ENCODE measurements at regions not wholly inside any gene's neighbourhood (a gene's known extent, or its start where the extent isn't known, plus 50 kb on each side); places are given as distances from the start of the nearest gene placed in this dataset.

DNA sequence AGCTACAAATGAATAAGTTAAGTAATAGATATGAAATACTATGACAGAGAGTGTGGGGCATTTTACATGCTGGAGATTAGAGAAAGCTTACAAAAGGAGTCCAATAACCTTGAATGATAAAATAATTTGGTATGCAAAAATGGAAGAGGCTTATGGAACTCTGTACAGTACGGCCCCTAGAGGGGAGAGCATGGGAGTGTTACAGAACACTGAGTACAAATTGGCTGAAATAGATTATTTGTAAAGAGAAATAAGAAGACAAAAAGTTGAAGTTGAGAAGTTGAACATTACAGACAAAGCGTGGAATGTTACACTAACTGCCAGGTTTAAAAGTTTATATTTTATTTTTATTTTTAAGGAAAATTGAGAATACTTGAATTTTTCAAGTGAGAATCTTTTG is 192.1 kb upstream of the DOK6 start:
- H3K27ac ChIP-seq (ENCODE audit: low read depth), result no peak overlapping the region
- no peaks in the 10 kb centered on the region for H3K36me3 ChIP-seq (ENCODE audit: insufficient read depth)
- no peak overlapping the region for H3K27ac Mint-ChIP-seq
- no peaks in the 10 kb centered on the region for H3K36me3 Mint-ChIP-seq (ENCODE audit: low read depth)
- no peaks in the 10 kb centered on the region for H3K9me2 ChIP-seq (ENCODE audit: insufficient read depth)
- H3K27me3 Mint-ChIP-seq (ENCODE audit: insufficient read depth, low read depth, poor library complexity), result no peaks in the 10 kb centered on the region
- H3K4me1 ChIP-seq (ENCODE audit: insufficient read depth), result peaks cover 25% of the 10 kb centered on the region
- no peaks in the 10 kb centered on the region for H3K9me3 Mint-ChIP-seq
- no peak overlapping the region for H3K4me2 ChIP-seq
- H4K20me1 ChIP-seq (replicated peaks; ENCODE audit: insufficient read depth), result no peaks in the 10 kb centered on the region
- DNase-seq (ENCODE audit: low spot score) (no peak), ATAC-seq (no peak)
- H3K4me1 Mint-ChIP-seq, result peaks cover 30% of the 10 kb centered on the region
- TF ChIP-seq CREB1 (CRISPR knock-in tag; IDR thresholded peaks at IDR 0.05; ENCODE audit: low read depth), result no peak
- TF ChIP-seq NANOG (IDR thresholded peaks at IDR 0.05; ENCODE audit: borderline replicate concordance), result no peak
- H3K79me2 ChIP-seq (replicated peaks; ENCODE audit: insufficient read depth), result no peaks in the 10 kb centered on the region
- no peak overlapping the region for H2AFZ ChIP-seq
- no peaks in the 10 kb centered on the region for H3F3A ChIP-seq (replicated peaks; ENCODE audit: low read depth)
- H3K4me3 ChIP-seq, result no peak overlapping the region
- H3K4me3 Mint-ChIP-seq, result no peak overlapping the region
- H3K27me3 ChIP-seq (ENCODE audit: insufficient read depth), result no peaks in the 10 kb centered on the region

DNA sequence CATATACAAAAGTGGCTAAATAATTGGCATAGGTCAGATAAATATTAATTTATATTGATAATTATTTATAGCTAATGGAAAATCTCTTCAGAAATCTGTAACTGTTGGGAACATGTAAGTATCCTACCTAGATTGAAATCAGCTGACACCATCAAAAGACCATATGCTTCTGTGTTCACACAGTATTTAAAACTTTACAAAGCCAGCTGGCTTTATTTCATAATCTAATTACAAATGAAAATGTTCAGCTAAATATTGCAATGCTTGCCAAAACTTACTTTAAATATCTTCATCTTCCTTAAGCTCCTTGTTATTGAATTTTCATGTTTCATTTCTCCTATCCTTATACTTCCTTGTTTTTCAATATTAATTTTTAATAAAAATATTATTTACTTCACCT is 190.9 kb upstream of the DOK6 start:
- TF ChIP-seq JUNB (IDR thresholded peaks at IDR 0.05; ENCODE audit: unreplicated experiment) (no peak), ZNF114 (CRISPR knock-in tag; IDR thresholded peaks at IDR 0.05) (no peak), CREB1 (CRISPR knock-in tag; IDR thresholded peaks at IDR 0.05; ENCODE audit: low read depth) (no peak), STAT1 (IDR thresholded peaks at IDR 0.05; ENCODE audit: unreplicated experiment) (no peak), ZNF331 (CRISPR knock-in tag; IDR thresholded peaks at IDR 0.05; ENCODE audit: low read depth) (no peak), EZH2phosphoT487 (IDR thresholded peaks at IDR 0.05; ENCODE audit: unreplicated experiment) (no peak)
- TF ChIP-seq, protein P1, sequence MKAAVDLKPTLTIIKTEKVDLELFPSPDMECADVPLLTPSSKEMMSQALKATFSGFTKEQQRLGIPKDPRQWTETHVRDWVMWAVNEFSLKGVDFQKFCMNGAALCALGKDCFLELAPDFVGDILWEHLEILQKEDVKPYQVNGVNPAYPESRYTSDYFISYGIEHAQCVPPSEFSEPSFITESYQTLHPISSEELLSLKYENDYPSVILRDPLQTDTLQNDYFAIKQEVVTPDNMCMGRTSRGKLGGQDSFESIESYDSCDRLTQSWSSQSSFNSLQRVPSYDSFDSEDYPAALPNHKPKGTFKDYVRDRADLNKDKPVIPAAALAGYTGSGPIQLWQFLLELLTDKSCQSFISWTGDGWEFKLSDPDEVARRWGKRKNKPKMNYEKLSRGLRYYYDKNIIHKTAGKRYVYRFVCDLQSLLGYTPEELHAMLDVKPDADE (IDR thresholded peaks at IDR 0.05), result no peak
- TF ChIP-seq, protein P2, sequence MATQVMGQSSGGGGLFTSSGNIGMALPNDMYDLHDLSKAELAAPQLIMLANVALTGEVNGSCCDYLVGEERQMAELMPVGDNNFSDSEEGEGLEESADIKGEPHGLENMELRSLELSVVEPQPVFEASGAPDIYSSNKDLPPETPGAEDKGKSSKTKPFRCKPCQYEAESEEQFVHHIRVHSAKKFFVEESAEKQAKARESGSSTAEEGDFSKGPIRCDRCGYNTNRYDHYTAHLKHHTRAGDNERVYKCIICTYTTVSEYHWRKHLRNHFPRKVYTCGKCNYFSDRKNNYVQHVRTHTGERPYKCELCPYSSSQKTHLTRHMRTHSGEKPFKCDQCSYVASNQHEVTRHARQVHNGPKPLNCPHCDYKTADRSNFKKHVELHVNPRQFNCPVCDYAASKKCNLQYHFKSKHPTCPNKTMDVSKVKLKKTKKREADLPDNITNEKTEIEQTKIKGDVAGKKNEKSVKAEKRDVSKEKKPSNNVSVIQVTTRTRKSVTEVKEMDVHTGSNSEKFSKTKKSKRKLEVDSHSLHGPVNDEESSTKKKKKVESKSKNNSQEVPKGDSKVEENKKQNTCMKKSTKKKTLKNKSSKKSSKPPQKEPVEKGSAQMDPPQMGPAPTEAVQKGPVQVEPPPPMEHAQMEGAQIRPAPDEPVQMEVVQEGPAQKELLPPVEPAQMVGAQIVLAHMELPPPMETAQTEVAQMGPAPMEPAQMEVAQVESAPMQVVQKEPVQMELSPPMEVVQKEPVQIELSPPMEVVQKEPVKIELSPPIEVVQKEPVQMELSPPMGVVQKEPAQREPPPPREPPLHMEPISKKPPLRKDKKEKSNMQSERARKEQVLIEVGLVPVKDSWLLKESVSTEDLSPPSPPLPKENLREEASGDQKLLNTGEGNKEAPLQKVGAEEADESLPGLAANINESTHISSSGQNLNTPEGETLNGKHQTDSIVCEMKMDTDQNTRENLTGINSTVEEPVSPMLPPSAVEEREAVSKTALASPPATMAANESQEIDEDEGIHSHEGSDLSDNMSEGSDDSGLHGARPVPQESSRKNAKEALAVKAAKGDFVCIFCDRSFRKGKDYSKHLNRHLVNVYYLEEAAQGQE (IDR thresholded peaks at IDR 0.05; ENCODE audit: unreplicated experiment), result no peak
- TF ChIP-seq, protein P3, sequence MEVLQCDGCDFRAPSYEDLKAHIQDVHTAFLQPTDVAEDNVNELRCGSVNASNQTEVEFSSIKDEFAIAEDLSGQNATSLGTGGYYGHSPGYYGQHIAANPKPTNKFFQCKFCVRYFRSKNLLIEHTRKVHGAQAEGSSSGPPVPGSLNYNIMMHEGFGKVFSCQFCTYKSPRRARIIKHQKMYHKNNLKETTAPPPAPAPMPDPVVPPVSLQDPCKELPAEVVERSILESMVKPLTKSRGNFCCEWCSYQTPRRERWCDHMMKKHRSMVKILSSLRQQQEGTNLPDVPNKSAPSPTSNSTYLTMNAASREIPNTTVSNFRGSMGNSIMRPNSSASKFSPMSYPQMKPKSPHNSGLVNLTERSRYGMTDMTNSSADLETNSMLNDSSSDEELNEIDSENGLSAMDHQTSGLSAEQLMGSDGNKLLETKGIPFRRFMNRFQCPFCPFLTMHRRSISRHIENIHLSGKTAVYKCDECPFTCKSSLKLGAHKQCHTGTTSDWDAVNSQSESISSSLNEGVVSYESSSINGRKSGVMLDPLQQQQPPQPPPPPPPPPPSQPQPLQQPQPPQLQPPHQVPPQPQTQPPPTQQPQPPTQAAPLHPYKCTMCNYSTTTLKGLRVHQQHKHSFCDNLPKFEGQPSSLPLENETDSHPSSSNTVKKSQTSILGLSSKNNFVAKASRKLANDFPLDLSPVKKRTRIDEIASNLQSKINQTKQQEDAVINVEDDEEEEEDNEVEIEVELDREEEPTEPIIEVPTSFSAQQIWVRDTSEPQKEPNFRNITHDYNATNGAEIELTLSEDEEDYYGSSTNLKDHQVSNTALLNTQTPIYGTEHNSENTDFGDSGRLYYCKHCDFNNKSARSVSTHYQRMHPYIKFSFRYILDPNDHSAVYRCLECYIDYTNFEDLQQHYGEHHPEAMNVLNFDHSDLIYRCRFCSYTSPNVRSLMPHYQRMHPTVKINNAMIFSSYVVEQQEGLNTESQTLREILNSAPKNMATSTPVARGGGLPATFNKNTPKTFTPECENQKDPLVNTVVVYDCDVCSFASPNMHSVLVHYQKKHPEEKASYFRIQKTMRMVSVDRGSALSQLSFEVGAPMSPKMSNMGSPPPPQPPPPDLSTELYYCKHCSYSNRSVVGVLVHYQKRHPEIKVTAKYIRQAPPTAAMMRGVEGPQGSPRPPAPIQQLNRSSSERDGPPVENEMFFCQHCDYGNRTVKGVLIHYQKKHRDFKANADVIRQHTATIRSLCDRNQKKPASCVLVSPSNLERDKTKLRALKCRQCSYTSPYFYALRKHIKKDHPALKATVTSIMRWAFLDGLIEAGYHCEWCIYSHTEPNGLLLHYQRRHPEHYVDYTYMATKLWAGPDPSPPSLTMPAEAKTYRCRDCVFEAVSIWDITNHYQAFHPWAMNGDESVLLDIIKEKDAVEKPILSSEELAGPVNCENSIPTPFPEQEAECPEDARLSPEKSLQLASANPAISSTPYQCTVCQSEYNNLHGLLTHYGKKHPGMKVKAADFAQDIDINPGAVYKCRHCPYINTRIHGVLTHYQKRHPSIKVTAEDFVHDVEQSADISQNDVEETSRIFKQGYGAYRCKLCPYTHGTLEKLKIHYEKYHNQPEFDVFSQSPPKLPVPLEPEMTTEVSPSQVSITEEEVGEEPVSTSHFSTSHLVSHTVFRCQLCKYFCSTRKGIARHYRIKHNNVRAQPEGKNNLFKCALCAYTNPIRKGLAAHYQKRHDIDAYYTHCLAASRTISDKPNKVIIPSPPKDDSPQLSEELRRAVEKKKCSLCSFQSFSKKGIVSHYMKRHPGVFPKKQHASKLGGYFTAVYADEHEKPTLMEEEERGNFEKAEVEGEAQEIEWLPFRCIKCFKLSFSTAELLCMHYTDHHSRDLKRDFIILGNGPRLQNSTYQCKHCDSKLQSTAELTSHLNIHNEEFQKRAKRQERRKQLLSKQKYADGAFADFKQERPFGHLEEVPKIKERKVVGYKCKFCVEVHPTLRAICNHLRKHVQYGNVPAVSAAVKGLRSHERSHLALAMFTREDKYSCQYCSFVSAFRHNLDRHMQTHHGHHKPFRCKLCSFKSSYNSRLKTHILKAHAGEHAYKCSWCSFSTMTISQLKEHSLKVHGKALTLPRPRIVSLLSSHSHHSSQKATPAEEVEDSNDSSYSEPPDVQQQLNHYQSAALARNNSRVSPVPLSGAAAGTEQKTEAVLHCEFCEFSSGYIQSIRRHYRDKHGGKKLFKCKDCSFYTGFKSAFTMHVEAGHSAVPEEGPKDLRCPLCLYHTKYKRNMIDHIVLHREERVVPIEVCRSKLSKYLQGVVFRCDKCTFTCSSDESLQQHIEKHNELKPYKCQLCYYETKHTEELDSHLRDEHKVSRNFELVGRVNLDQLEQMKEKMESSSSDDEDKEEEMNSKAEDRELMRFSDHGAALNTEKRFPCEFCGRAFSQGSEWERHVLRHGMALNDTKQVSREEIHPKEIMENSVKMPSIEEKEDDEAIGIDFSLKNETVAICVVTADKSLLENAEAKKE (CRISPR knock-in tag; IDR thresholded peaks at IDR 0.05), result no peak
- H3K27ac ChIP-seq (ENCODE audit: low read depth), result no peak overlapping the region
- H3K4me2 ChIP-seq, result no peak overlapping the region
- DNase-seq (ENCODE audit: low spot score) (no peak), ATAC-seq (no peak)
- H3K27ac Mint-ChIP-seq, result no peak overlapping the region
- no peak overlapping the region for H3K4me3 ChIP-seq
- no peak overlapping the region for H2AFZ ChIP-seq
- no peaks in the 10 kb centered on the region for H4K20me1 ChIP-seq (replicated peaks; ENCODE audit: insufficient read depth)
- no peaks in the 10 kb centered on the region for H3F3A ChIP-seq (replicated peaks; ENCODE audit: low read depth)
- H3K4me1 Mint-ChIP-seq, result peaks cover 19% of the 10 kb centered on the region; the same call in 2 of the 3 replicates
- no peaks in the 10 kb centered on the region for H3K27me3 ChIP-seq (ENCODE audit: insufficient read depth)
- H3K9me2 ChIP-seq (ENCODE audit: insufficient read depth), result no peaks in the 10 kb centered on the region
- no peaks in the 10 kb centered on the region for H3K9me3 Mint-ChIP-seq
- H3K4me1 ChIP-seq (ENCODE audit: insufficient read depth), result peaks cover 15% of the 10 kb centered on the region
- no peaks in the 10 kb centered on the region for H3K79me2 ChIP-seq (replicated peaks; ENCODE audit: insufficient read depth)
- H3K4me3 Mint-ChIP-seq, result no peak overlapping the region
- no peaks in the 10 kb centered on the region for H3K36me3 Mint-ChIP-seq (ENCODE audit: low read depth)
- no peaks in the 10 kb centered on the region for H3K36me3 ChIP-seq (ENCODE audit: insufficient read depth)
- no peaks in the 10 kb centered on the region for H3K27me3 Mint-ChIP-seq (ENCODE audit: insufficient read depth, low read depth, poor library complexity)
